ENCODE measurements at regions not wholly inside any gene's neighbourhood (a gene's known extent, or its start where the extent isn't known, plus 50 kb on each side); places are given as distances from the start of the nearest gene placed in this dataset.

- TF ChIP-seq CTCF (IDR thresholded peaks at IDR 0.05) (no peak), EZH2 (IDR thresholded peaks at IDR 0.05) (no peak)
Measured at GRCh38 chr3:194976874-194977273, 291.2 kb downstream of the FAM43A start.
